Gastroesophageal sphincter (tissue), 4 donors: ENCODE measurements at regions not wholly inside any gene's neighbourhood (a gene's known extent, or its start where the extent isn't known, plus 50 kb on each side); places are given as distances from the start of the nearest gene placed in this dataset.
A peak's percentile ranks its signal among the peaks of the same experiment; 100 is the strongest.

Source experiments
- ATAC-seq: fragments of 150-250 bp; one replicate; pipeline ENCODE4 v1.9.1; 2016; ENCODE audit warnings: mild to moderate bottlenecking, moderate library complexity
- H3K27ac ChIP-seq, 4 donors: fragments of 200-600 bp; sonication (generic) in 3 of 4; 1 replicate in 3 of 4; 2 replicates in 1 of 4; pipeline ENCODE4 v1.5.1; 2016 to 2019
- H3K27me3 ChIP-seq: fragments of 200-600 bp; sonication (generic); one replicate; pipeline ENCODE4 v1.5.1; 2019
- H3K36me3 ChIP-seq, 2 donors: fragments of 200-600 bp; sonication (generic); one replicate each; pipeline ENCODE4 v1.5.1; 2019; ENCODE audit warnings: control low read depth in 1 of 2
- H3K4me1 ChIP-seq, 3 donors: fragments of 200-600 bp; sonication (generic); 1 replicate in 2 of 3; 2 replicates in 1 of 3; pipeline ENCODE4 v1.5.1; 2016 to 2019; ENCODE audit warnings: control low read depth in 2 of 3
- H3K4me3 ChIP-seq, 2 donors: fragments of 200-600 bp; sonication (generic); one replicate each; pipeline ENCODE4 v1.5.1; 2019; ENCODE audit warnings: mild to moderate bottlenecking in 1 of 2, moderate library complexity in 1 of 2
- H3K9me3 ChIP-seq, 3 donors: fragments of 200-600 bp; sonication (generic); one replicate each; pipeline ENCODE4 v1.5.1; 2017 to 2019; ENCODE audit warnings: control low read depth in 2 of 3
- CTCF ChIP-seq, 4 experiments: fragments of 200-600 bp in 2 of 4; fragments of 450-650 bp in 2 of 4; sonication (generic) in 1 of 4; IDR thresholded peaks; one replicate each; pipeline ENCODE4 v1.5.1; 2017 to 2019; ENCODE audit warnings: antibody characterized with exemption in 4 of 4, mild to moderate bottlenecking in 2 of 4, moderate library complexity in 2 of 4
- EP300 ChIP-seq: sonication (generic); formaldehyde crosslinking; IDR thresholded peaks from one replicate; pipeline ENCODE4 v1.6.1; 2017; ENCODE audit warnings: antibody characterized with exemption, mild to moderate bottlenecking
- POLR2A ChIP-seq, 2 donors: fragments of 450-650 bp; IDR thresholded peaks; one replicate each; pipeline ENCODE4 v1.6.1; 2017; ENCODE audit warnings: antibody characterized with exemption in 2 of 2, mild to moderate bottlenecking in 2 of 2, moderate library complexity in 1 of 2
- POLR2AphosphoS5 ChIP-seq: sonication (generic); formaldehyde crosslinking; IDR thresholded peaks from one replicate; pipeline ENCODE4 v1.6.1; 2017; ENCODE audit warnings: antibody characterized with exemption
- WGBS, 2 donors: methylation state at CpG; one replicate each; pipeline ENCODE4 v1.1.5; 2018; ENCODE audit warnings: low coverage in 1 of 2; 5-methylcytosine and 5-hydroxymethylcytosine counted together

GRCh38 chr2:188798159-188798558 is 176.0 kb upstream of the COL3A1 start:
- Histone ChIP-seq H3K4me3 (no peak overlapping the region), H3K4me1 (no peaks in the 10 kb centered on the region), H3K36me3 (no peaks in the 10 kb centered on the region), H3K27ac (no peak overlapping the region), H3K27me3 (no peaks in the 10 kb centered on the region), H3K9me3 (peaks cover 0 to 9% (median 0%) of the 10 kb centered on the region in 3 donors)
- no peak for ATAC-seq
- TF ChIP-seq POLR2AphosphoS5 (no peak), EP300 (no peak), CTCF (IDR thresholded peaks at IDR 0.05) (no peak), POLR2A (IDR thresholded peaks at IDR 0.05) (no peak)
- WGBS, 2 donors: 23 to 51% methylated on average over 4 of the region's 4 CpGs

DNA sequence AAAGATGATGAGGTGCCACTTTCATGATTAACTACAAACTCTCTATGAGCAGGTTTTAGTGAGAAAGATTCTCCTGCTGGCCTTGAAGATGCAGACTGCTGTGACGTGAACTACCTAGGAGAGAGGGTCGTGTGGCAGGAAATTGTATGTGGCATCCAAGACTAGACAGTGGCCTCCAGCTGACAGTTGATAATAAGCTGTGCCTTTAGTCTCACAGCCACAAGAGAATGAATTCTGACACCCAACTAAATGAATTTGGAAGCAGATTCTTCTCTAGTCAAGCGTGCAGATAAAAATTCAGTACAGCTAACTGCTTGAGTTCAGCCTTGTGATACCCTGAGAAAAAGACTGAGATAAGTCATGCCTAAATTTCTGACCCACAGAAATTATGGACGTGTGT is 169.0 kb upstream of the COL3A1 start:
- ATAC-seq: no peak
- Histone ChIP-seq H3K27me3 (no peaks in the 10 kb centered on the region), H3K27ac (no peak overlapping the region), H3K4me1 (no peaks in the 10 kb centered on the region), H3K4me3 (no peak overlapping the region), H3K9me3 (peaks cover 0 to 21% (median 0%) of the 10 kb centered on the region in 3 donors), H3K36me3 (no peaks in the 10 kb centered on the region)
- TF ChIP-seq CTCF (IDR thresholded peaks at IDR 0.05) (no peak), EP300 (no peak), POLR2AphosphoS5 (no peak), POLR2A (IDR thresholded peaks at IDR 0.05) (no peak)
- WGBS, 2 donors: 76 to 92% methylated on average over 2 to 4 of the region's 4 CpGs

- TF ChIP-seq EP300: no peak
- TF ChIP-seq CTCF (IDR thresholded peaks at IDR 0.05): no peak
- TF ChIP-seq POLR2AphosphoS5: no peak
- no peak for TF ChIP-seq POLR2A (IDR thresholded peaks at IDR 0.05)
- Histone ChIP-seq H3K27ac (no peak overlapping the region), H3K36me3 (no peaks in the 10 kb centered on the region), H3K4me1 (peaks cover 0 to 6% (median 0%) of the 10 kb centered on the region in 3 donors), H3K27me3 (no peaks in the 10 kb centered on the region), H3K4me3 (no peak overlapping the region), H3K9me3 (peaks cover 0 to 4% (median 0%) of the 10 kb centered on the region in 3 donors)
- no peak for ATAC-seq
Measured at GRCh38 chr2:188808947-188809355, 165.2 kb upstream of the COL3A1 start.

DNA sequence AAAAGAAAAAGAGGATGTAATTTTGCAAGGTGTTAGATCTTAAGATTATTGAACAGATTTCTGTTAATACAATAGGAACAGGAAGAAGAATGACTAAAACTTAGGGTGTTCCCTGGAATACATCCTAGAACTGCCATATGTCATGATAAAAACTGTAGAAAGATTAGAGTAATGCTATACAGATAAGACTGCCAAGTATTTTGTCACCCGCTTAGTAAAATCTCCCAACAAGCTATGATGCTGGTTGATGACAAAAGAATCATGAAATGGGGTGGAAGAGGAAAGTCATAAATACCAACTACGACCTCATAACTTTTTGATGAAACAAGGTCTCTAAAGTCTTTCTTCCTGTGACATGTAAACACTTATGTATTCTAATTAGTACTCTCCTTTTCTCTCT is 163.6 kb upstream of the COL3A1 start:
- H3K27ac ChIP-seq: no peak overlapping the region
- no peaks in the 10 kb centered on the region for H3K9me3 ChIP-seq
- no peaks in the 10 kb centered on the region for H3K36me3 ChIP-seq
- H3K4me1 ChIP-seq: peaks cover 0 to 6% (median 0%) of the 10 kb centered on the region in 3 donors
- TF ChIP-seq POLR2A (IDR thresholded peaks at IDR 0.05) (no peak), EP300 (no peak), CTCF (IDR thresholded peaks at IDR 0.05) (no peak), POLR2AphosphoS5 (no peak)
- no peak overlapping the region for H3K4me3 ChIP-seq
- WGBS, 2 donors: 78 to 92% methylated on average over 2 of the region's 2 CpGs
- no peaks in the 10 kb centered on the region for H3K27me3 ChIP-seq
- no peak for ATAC-seq

- Histone ChIP-seq H3K27me3 (no peaks in the 10 kb centered on the region), H3K36me3 (no peaks in the 10 kb centered on the region), H3K27ac (no peak overlapping the region), H3K9me3 (no peaks in the 10 kb centered on the region), H3K4me1 (peaks cover 0 to 6% (median 0%) of the 10 kb centered on the region in 3 donors), H3K4me3 (no peak overlapping the region)
- TF ChIP-seq EP300: no peak
- TF ChIP-seq POLR2AphosphoS5: peak; percentile 51
- ATAC-seq: peak; percentile 78
- 19 to 25% methylated on average over 1 of the region's 1 CpG for WGBS, 2 donors
Measured at GRCh38 chr2:188811522-188811921, 162.7 kb upstream of the COL3A1 start.
